ENCODE measurements at regions not wholly inside any gene's neighbourhood (a gene's known extent, or its start where the extent isn't known, plus 50 kb on each side); places are given as distances from the start of the nearest gene placed in this dataset.

DNA sequence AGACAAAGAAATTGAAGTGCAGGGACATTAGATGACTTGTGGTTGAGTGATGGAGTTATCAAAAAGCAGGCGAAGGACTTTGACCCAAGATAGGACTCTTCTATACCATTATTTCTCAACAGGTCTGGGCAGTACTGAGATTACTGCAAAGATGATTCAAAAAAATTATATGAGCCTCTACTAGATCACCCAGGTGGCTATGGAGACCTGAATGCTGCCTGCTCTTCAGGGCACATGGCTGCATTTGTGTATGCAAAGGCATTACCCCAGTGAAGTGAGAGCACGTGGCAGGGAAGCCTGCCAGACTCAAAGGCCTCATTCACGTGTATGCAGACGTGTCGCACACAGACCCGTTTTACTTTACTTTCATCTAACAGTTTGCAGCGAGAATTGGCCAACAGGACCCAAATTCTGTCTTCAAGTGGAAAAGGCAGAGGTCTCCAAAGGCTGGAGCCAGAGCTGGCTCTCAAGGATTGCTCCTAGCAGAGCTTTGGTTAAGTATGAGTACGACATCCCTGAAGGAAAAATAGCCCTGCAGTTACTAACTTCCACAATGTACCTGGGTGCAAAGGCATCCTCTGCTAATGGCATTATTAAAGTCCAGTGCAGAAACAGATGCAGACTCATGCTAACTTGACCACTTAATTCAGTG, 113.8 kb upstream of the ARMC2 start:
- DNase-seq: no peak

GRCh38 chr6:108735310-108736001, 112.8 kb upstream of the ARMC2 start:
- DNase-seq: no peak

GRCh38 chr6:108736002-108736361, 112.2 kb upstream of the ARMC2 start:
- DNase-seq: no peak

DNA sequence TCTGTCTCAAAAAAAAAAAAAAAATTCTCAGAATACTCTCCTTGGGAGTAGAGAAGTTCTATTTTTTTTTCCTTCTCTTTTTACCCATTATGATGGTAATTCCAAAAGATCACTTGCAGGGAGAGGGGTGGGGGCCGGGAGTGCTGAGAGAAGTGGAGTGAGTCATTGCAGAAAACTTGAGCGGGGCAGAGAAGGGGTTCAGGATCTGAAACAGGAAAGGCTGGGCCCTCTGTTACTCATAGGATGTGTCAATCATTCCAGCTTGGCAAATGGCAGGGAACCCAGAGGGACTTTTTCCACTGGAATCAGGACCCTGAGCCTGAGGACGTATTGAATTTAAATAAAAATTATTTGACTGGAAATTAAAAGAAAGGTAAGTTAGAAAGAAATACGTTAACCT, 111.4 kb upstream of the ARMC2 start:
- DNase-seq: no peak

- DNase-seq: no peak
These were observed 110.4 kb upstream of the ARMC2 start for GRCh38 chr6:108737594-108738546.

- DNase-seq: no peak
These were observed 109.4 kb upstream of the ARMC2 start for GRCh38 chr6:108738684-108739416.

GRCh38 chr6:108739496-108740330, 108.5 kb upstream of the ARMC2 start:
- no peak for DNase-seq

GRCh38 chr6:108741331-108741989, 106.8 kb upstream of the ARMC2 start:
- DNase-seq: no peak

DNA sequence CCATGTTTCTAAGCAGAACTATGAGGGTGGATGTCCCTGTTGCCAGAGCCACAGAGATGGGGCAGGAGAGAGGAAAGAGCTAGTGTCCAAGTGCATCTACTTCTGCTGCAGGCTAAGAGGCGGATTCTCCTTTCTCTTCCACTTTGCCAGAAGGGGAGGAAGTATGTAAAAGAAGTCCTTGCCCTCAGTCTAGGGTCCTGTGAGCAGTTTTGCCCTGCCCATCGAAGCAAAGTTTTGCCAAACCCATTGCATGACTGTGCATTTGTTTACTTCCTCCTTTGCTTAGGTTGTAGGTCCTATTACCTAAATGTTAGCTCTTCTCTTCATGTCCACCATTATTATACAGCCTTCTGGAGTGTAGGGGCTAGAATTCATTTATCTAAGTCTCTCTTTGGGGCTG, 106.2 kb upstream of the ARMC2 start:
- peak; percentile 4 for DNase-seq

GRCh38 chr6:108744244-108744972, 103.8 kb upstream of the ARMC2 start:
- no peak for DNase-seq

DNA sequence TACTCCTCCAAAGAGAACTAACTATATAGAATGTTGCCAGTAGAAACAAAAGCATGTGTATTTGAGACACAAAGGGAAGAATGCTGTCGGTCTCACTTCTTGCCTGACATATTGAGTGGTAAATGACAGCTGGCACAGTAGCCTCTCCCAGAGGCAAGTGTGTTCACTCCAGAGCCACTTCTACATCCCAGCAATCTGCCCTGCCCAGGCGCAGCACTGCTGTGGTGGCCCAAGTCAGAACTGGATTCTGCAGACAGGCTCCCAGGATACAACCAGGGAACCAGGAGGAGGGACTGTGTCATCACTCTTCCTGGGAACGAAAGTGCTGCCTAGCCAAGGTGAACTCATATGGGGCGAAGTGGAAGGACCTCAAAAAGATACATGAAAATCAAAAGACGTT, 103.2 kb upstream of the ARMC2 start:
- DNase-seq: no peak

- DNase-seq: no peak
These were observed 102.4 kb upstream of the ARMC2 start for GRCh38 chr6:108745664-108746336.

GRCh38 chr6:108746366-108746765, 101.9 kb upstream of the ARMC2 start:
- DNase-seq: no peak

- no peak for DNase-seq
These were observed 101.2 kb upstream of the ARMC2 start for GRCh38 chr6:108746836-108747575.

DNA sequence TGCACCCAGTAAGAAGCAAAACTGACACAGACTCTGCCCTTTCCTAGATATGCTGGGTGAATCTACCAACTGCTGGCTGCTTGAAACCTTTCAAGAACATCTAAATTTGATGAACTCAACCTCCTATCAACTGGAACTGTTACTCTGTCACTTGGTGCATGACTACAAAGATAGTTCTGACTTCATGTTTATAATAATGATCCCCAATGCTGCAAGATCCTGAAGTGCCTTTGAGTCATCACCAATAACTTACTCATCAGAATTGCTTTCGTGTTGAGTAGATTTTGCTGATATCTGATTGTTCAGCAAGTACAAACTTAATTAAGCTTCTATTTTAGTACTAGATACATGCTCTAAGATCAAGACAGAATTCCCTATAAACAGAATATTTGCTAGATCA, 100.2 kb upstream of the ARMC2 start:
- DNase-seq: no peak

DNA sequence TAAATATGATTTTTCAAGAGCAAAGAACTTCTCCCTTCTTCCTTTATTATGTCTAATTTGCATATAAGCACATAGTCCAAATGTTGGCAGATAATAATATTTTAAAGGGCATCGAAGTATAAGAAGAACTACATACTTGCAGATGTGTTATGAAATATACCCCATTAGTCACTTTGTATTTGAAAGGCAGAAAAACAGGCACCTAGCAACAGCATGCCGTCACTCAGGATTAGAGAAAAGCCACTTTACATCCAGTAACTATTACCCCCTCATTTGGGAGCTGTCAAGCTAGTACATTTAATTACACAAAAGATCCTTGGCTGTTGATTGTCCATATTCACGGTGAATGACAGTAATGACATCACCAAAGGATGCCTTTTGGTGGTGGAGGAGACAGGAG, 99.3 kb upstream of the ARMC2 start:
- no peak for DNase-seq

- DNase-seq: no peak
These were observed 97.4 kb upstream of the ARMC2 start for GRCh38 chr6:108750801-108751200.

DNA sequence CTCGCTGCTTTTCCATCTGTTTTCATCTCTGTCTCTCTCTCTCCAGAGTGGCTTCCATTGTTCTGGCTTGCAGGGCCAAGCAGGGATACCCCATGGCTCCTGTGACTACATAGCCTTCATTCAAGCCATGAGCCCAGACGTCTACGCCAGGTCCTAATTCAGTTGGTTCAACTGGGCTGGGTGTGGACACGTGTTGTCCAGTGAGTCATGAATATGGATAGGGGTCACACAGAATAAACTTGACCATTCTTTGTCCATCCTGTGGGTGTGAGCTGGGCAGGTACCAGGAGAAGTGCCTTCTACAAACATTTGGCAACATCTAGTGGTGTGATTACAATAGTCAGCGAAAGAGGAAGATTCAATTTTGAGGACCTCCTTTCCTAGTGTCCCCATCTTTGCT, 96.9 kb upstream of the ARMC2 start:
- no peak for DNase-seq
